ENCODE measurements at regions not wholly inside any gene's neighbourhood (a gene's known extent, or its start where the extent isn't known, plus 50 kb on each side); places are given as distances from the start of the nearest gene placed in this dataset.

DNA sequence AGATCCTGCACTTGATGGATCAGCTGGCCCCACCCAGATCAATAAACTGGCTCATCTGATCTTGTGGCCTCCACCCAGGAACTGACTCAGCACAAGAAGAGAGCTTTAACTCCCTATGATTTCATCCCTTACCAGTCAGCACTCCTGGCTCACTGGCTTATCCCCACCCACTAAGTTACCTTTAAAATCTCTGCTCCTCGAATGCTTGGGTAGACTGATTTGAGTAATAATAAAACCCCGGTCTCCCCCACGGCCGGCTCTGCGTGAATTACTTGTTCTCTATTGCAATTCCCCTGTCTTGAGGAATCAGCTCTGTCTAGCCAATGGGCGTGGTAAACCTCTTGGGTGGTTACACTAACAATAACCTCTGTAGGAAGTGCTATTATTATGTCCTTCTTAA lies 83.7 kb downstream of the MBL2 start:
- DNase-seq = no peak
- Histone ChIP-seq H3K27ac (no peak overlapping the region), H3K4me3 (no peak overlapping the region), H3K4me1 (replicated peaks in 1 of 2) (no peaks in the 10 kb centered on the region), H3K36me3 (replicated peaks in 1 of 2) (no peaks in the 10 kb centered on the region), H3K9me3 (replicated peaks in 1 of 3) (no peaks in the 10 kb centered on the region), H3K27me3 (no peaks in the 10 kb centered on the region)
- TF ChIP-seq, protein P1, sequence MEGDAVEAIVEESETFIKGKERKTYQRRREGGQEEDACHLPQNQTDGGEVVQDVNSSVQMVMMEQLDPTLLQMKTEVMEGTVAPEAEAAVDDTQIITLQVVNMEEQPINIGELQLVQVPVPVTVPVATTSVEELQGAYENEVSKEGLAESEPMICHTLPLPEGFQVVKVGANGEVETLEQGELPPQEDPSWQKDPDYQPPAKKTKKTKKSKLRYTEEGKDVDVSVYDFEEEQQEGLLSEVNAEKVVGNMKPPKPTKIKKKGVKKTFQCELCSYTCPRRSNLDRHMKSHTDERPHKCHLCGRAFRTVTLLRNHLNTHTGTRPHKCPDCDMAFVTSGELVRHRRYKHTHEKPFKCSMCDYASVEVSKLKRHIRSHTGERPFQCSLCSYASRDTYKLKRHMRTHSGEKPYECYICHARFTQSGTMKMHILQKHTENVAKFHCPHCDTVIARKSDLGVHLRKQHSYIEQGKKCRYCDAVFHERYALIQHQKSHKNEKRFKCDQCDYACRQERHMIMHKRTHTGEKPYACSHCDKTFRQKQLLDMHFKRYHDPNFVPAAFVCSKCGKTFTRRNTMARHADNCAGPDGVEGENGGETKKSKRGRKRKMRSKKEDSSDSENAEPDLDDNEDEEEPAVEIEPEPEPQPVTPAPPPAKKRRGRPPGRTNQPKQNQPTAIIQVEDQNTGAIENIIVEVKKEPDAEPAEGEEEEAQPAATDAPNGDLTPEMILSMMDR (IDR thresholded peaks at IDR 0.05) = no peak
- TF ChIP-seq POLR2A (IDR thresholded peaks at IDR 0.05) = no peak
- intact Hi-C loops (cut with DNase I) = no loop called here
- WGBS, 4 donors = 80 to 89% (median 86%) methylated on average over 6 of the region's 6 CpGs

DNA sequence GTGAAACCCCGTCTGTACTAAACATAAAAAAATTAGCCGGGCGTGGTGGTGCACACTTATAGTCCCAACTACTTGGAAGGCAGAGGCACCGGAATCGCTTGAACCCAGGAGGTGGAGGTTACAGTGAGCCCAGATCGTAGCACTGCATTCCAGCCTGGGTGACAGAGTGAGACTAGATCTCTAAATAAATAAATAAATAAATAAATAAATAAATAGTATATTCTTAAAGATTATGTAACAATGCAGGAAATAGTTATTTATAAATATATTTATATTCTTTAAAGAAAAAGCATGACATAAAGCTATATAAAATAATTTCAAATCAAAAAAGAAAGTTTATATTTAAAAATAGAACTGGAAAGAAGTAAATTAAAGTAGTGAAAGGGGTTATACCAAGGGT lies 76.4 kb downstream of the MBL2 start:
- 85 to 96% (median 92%) methylated on average over 6 of the region's 6 CpGs for WGBS, 4 donors
- no peak for TF ChIP-seq POLR2A (IDR thresholded peaks at IDR 0.05)
- TF ChIP-seq, protein P1 (IDR thresholded peaks at IDR 0.05) = no peak
- H3K27me3 ChIP-seq = no peaks in the 10 kb centered on the region
- no peak overlapping the region for H3K4me3 ChIP-seq
- H3K36me3 ChIP-seq (replicated peaks in 1 of 2) = no peaks in the 10 kb centered on the region
- H3K27ac ChIP-seq = no peak overlapping the region
- DNase-seq = no peak
- intact Hi-C loops (cut with DNase I) = no loop called here
- H3K9me3 ChIP-seq (replicated peaks in 1 of 3) = no peaks in the 10 kb centered on the region
- H3K4me1 ChIP-seq (replicated peaks in 1 of 2) = no peaks in the 10 kb centered on the region

DNA sequence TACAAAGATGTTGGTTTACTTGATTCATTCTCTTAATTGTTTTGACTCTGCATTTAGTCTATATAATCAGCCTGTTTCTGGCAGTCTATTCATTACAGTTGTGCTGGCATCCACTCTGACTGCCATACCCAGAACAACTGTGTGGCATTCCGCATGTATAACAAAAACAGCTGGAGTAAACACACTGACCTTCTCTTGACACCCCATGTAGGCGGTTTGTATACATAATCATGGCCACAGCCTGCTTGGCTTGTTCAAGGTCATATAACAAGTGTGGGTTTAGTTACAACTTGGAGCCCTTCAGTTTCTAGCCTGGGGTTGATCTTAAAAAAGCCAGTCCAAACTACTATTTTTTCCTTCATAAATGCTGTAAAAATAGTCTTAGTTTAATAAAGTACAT lies 70.9 kb downstream of the MBL2 start:
- no peak for TF ChIP-seq POLR2A (IDR thresholded peaks at IDR 0.05)
- TF ChIP-seq, protein P1 (IDR thresholded peaks at IDR 0.05) = no peak
- DNase-seq = no peak
- intact Hi-C loops (cut with DNase I) = no loop called here
- H3K36me3 ChIP-seq (replicated peaks in 1 of 2) = no peaks in the 10 kb centered on the region
- H3K4me1 ChIP-seq (replicated peaks in 1 of 2) = no peaks in the 10 kb centered on the region
- no peaks in the 10 kb centered on the region for H3K9me3 ChIP-seq (replicated peaks in 1 of 3)
- H3K4me3 ChIP-seq = no peak overlapping the region
- no peaks in the 10 kb centered on the region for H3K27me3 ChIP-seq
- 37 to 60% (median 46%) methylated on average over 2 of the region's 2 CpGs for WGBS, 4 donors
- H3K27ac ChIP-seq = no peak overlapping the region

DNA sequence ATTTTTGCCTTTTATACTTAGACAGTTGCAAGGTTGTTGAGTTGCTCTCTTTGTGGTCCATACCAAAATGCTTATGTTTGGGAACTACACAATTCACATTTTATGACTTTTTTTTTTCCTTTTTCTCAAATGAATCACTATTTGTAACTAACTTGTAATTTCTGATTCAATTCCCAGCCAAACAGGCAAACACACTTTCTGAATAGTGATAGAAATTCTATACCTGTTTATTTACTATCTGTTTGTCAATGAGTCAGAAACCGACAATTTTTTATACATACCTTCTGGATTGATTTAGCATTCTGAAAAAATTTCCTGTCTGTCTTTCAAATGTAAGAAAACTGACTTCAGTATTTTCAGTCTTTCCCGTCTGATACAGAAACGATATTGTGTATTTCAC lies 69.1 kb downstream of the MBL2 start:
- Histone ChIP-seq H3K9me3 (replicated peaks in 1 of 3) (no peaks in the 10 kb centered on the region), H3K27me3 (no peaks in the 10 kb centered on the region), H3K4me3 (no peak overlapping the region), H3K4me1 (replicated peaks in 1 of 2) (no peaks in the 10 kb centered on the region), H3K36me3 (replicated peaks in 1 of 2) (no peaks in the 10 kb centered on the region), H3K27ac (no peak overlapping the region)
- TF ChIP-seq, protein P1 (IDR thresholded peaks at IDR 0.05) = no peak
- TF ChIP-seq POLR2A (IDR thresholded peaks at IDR 0.05) = no peak
- no peak for DNase-seq
- intact Hi-C loops (cut with DNase I) = no loop called here
- 69 to 81% (median 76%) methylated on average over 3 of the region's 3 CpGs for WGBS, 4 donors

Data from adrenal gland (tissue), 9 donors.